Transverse colon (tissue), 3 donors: ENCODE measurements at regions not wholly inside any gene's neighbourhood (a gene's known extent, or its start where the extent isn't known, plus 50 kb on each side); places are given as distances from the start of the nearest gene placed in this dataset.

Source experiments
- EP300 ChIP-seq: sonication (generic); formaldehyde crosslinking; IDR thresholded peaks from one replicate; pipeline ENCODE4 v1.6.1; 2017; ENCODE audit warnings: antibody characterized with exemption, low read depth
- TF ChIP-seq, protein P1 (sequence below), 5 experiments: fragments of 200-600 bp in 3 of 5; fragments of 450-650 bp in 2 of 5; sonication (generic) in 3 of 5; IDR thresholded peaks; 1 replicate in 2 of 5; 2 replicates in 3 of 5; pipeline ENCODE4 v1.5.1; 2016 to 2017; ENCODE audit warnings: antibody characterized with exemption in 5 of 5, inconsistent platforms in 3 of 5, mild to moderate bottlenecking in 2 of 5, moderate library complexity in 1 of 5

DNA sequence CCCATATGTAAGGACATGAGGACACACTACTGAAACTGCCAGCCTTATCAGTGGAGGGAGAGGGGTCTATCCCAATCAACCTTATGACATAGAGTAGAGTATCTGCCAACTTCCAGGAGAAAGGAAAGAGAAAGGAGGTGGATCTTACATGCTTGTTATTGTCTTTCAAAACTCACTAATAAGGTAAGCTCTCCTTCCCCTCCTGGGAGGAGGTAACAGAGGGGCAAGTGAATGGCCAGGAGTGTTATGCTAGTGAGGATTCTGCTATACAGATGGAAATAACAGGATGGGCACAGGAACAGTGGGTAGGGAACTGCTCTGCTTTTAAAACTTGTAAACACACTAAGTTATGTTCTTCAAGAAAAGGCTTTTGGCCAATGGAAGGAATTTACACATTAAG, 1020.1 kb downstream of the TDRD15 start:
- TF ChIP-seq, protein P1, sequence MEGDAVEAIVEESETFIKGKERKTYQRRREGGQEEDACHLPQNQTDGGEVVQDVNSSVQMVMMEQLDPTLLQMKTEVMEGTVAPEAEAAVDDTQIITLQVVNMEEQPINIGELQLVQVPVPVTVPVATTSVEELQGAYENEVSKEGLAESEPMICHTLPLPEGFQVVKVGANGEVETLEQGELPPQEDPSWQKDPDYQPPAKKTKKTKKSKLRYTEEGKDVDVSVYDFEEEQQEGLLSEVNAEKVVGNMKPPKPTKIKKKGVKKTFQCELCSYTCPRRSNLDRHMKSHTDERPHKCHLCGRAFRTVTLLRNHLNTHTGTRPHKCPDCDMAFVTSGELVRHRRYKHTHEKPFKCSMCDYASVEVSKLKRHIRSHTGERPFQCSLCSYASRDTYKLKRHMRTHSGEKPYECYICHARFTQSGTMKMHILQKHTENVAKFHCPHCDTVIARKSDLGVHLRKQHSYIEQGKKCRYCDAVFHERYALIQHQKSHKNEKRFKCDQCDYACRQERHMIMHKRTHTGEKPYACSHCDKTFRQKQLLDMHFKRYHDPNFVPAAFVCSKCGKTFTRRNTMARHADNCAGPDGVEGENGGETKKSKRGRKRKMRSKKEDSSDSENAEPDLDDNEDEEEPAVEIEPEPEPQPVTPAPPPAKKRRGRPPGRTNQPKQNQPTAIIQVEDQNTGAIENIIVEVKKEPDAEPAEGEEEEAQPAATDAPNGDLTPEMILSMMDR (IDR thresholded peaks at IDR 0.05), result no peak
- TF ChIP-seq EP300, result no peak
